A549 (cell line): ENCODE measurements at regions not wholly inside any gene's neighbourhood (a gene's known extent, or its start where the extent isn't known, plus 50 kb on each side); places are given as distances from the start of the nearest gene placed in this dataset.
A peak's percentile ranks its signal among the peaks of the same experiment; 100 is the strongest.

ENCODE experiments used
- ATAC-seq, 2 experiments: fragments of 200-7000 bp in 1 of 2; fragments of >200 bp in 1 of 2; cut with Nextera tagmentation in 1 of 2; cut with Tn5 transposase in 1 of 2; 3 replicates each; pipeline versions ENCODE4 v1.8.0 to v1.9.1; 2018 to 2020; ENCODE audit warnings: mild to moderate bottlenecking in 1 of 2, moderate library complexity in 1 of 2
- CTCF ChIA-PET: fragments of 300-600 bp; sonication (Branson Sonifier 250); formaldehyde crosslinking; extraction: SDS; loops from one replicate; lab custom pipeline; 2021; ENCODE audit warnings: antibody characterized with exemption, inconsistent platforms; lab: Yijun Ruan, JAX
- POLR2A ChIA-PET: fragments of 350-600 bp; formaldehyde crosslinking; extraction: SDS; loops from one replicate; lab custom pipeline; 2021; ENCODE audit warnings: antibody characterized with exemption, inconsistent platforms; lab: Yijun Ruan, JAX
- DNase-seq, 2 experiments: peaks; one replicate each; pipeline versions ENCODE4 v3.0.0 to v3.0.0-alpha.2; 2011 to 2016; ENCODE audit warnings: low read depth in 1 of 2, low spot score in 1 of 2
- FAIRE-seq: peaks from 2 replicates; lab custom pipeline; 2011; peaks lifted over from hg19 to GRCh38; lab: Jason Lieb, UNC
- H3K27ac ChIP-seq, 2 experiments: fragments of >200 bp; sonication (Bioruptor Twin); formaldehyde crosslinking; 3 replicates each; pipeline ENCODE4 v1.5.1; 2016 to 2017
- H3K4me1 ChIP-seq: fragments of >200 bp; sonication (Bioruptor Twin); formaldehyde crosslinking; 3 replicates; pipeline ENCODE4 v1.6.1; 2016
- H3K4me2 ChIP-seq: fragments of >200 bp; sonication (Bioruptor Twin); formaldehyde crosslinking; 3 replicates; pipeline ENCODE4 v1.6.1; 2016
- H3K4me3 ChIP-seq: fragments of >200 bp; sonication (Bioruptor Twin); formaldehyde crosslinking; 3 replicates; pipeline ENCODE4 v1.5.1; 2016
- H3K9me3 ChIP-seq: fragments of >200 bp; sonication (Bioruptor Twin); formaldehyde crosslinking; 3 replicates; pipeline ENCODE4 v1.6.1; 2016
- ATOH8 ChIP-seq: fragments of 250-450 bp; sonication (Bioruptor Pico); IDR thresholded peaks from 2 replicates; pipeline ENCODE4 v1.5.0; 2020; ENCODE audit warnings: low read depth, mild to moderate bottlenecking, moderate library complexity
- CHD4 ChIP-seq: fragments of 200-600 bp; sonication (generic); IDR thresholded peaks from 2 replicates; pipeline ENCODE4 v1.6.1; 2016; ENCODE audit warnings: antibody characterized with exemption, mild to moderate bottlenecking, borderline replicate concordance
- HES2 ChIP-seq: fragments of >200 bp; sonication (Bioruptor Twin); formaldehyde crosslinking; IDR thresholded peaks from 2 replicates; pipeline ENCODE4 v1.6.1; 2016
- HEYL ChIP-seq: fragments of 250-450 bp; sonication (Bioruptor Pico); IDR thresholded peaks from 2 replicates; pipeline ENCODE4 v1.8.0; 2021; ENCODE audit warnings: mild to moderate bottlenecking, moderate library complexity
- MAFK ChIP-seq: fragments of 450-650 bp; IDR thresholded peaks from 2 replicates; pipeline ENCODE4 v1.6.1; 2014; ENCODE audit not compliant: partially characterized antibody
- MAZ ChIP-seq: fragments of 150-350 bp; IDR thresholded peaks from 2 replicates; pipeline ENCODE4 v1.6.1; 2014; ENCODE audit warnings: antibody characterized with exemption, low read depth, low read length, borderline replicate concordance
- NFE2L2 ChIP-seq: fragments of 150-350 bp; conservative IDR thresholded peaks from 2 replicates; pipeline ENCODE4 v1.6.1; 2014; ENCODE audit warnings: low read length
- PHF8 ChIP-seq: fragments of 200-600 bp; sonication (generic); IDR thresholded peaks from 2 replicates; pipeline ENCODE4 v1.6.1; 2016; ENCODE audit warnings: low read depth, mild to moderate bottlenecking, antibody characterized with exemption, moderate library complexity, borderline replicate concordance
- RAD21 ChIP-seq, 2 experiments: fragments of >200 bp in 1 of 2; sonication (Bioruptor Twin) in 1 of 2; formaldehyde crosslinking in 1 of 2; IDR thresholded peaks in 1 of 2; conservative IDR thresholded peaks in 1 of 2; 2 replicates in 1 of 2; 3 replicates in 1 of 2; pipeline ENCODE4 v1.6.1; 2012 to 2018; ENCODE audit warnings: inconsistent platforms in 1 of 2
- RCOR1 ChIP-seq: fragments of 150-350 bp; IDR thresholded peaks from 2 replicates; pipeline ENCODE4 v1.6.1; 2014; ENCODE audit warnings: antibody characterized with exemption, low read length, low read depth
- RNF2 ChIP-seq: fragments of 200-600 bp; sonication (generic); IDR thresholded peaks from 2 replicates; pipeline ENCODE4 v1.6.1; 2016; ENCODE audit warnings: low read depth, mild to moderate bottlenecking, antibody characterized with exemption, moderate library complexity, borderline replicate concordance
- SREBF2 ChIP-seq: fragments of 450-650 bp; IDR thresholded peaks from 2 replicates; pipeline ENCODE4 v1.6.1; 2014; ENCODE audit warnings: mild to moderate bottlenecking, moderate library complexity
- TFCP2L1 ChIP-seq: fragments of 250-450 bp; sonication (Bioruptor Pico); IDR thresholded peaks from 2 replicates; pipeline ENCODE4 v1.5.0; 2021; ENCODE audit warnings: mild to moderate bottlenecking
- USF2 ChIP-seq: fragments of 450-650 bp; IDR thresholded peaks from 2 replicates; pipeline ENCODE4 v1.6.1; 2014; ENCODE audit warnings: antibody characterized with exemption
- ZFP36 ChIP-seq: fragments of 450-650 bp; IDR thresholded peaks from 2 replicates; pipeline ENCODE4 v1.6.1; 2014; ENCODE audit warnings: borderline replicate concordance; ENCODE audit not compliant: partially characterized antibody
- WGBS: methylation state at CpG from one replicate; pipeline ENCODE4 v1.1.6; 2017; ENCODE audit errors: missing lambda C conversion rate; 5-methylcytosine and 5-hydroxymethylcytosine counted together
- TF ChIP-seq, protein P1 (sequence below): fragments of >200 bp; sonication (Bioruptor Twin); formaldehyde crosslinking; IDR thresholded peaks from 3 replicates; pipeline ENCODE4 v1.5.1; 2016

DNA sequence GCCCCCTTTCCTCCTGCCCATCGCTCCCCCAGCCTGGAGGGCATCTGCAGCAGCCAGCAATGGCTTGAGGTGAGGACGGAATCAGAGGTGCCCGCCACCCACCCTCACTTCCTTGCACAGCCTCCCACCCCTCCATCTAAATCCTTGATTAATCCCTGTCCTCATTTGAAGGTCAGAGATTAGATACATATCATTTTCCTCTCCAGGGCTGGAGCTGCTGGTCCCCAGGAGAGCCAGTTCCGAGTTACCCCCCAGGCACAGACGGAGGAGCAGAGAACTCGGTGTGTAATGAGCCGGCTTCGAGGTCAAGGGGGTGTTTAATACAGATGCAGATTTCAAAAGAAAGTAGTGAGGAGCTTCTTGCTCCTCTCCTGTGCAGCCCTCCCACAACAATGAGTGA, 542.1 kb downstream of the MN1 start:
- Histone ChIP-seq H3K4me3 (no peak overlapping the region), H3K4me2 (no peak overlapping the region), H3K4me1 (peaks cover 9% of the 10 kb centered on the region; the same call in 2 of the 3 replicates), H3K27ac (peak overlapping the region; percentile 36 to 74; a peak in 4 of 6 replicates)
- POLR2A ChIA-PET, result no interaction called here
- 83% methylated on average over 7 of the region's 8 CpGs for WGBS
- ATAC-seq (no peak), DNase-seq (no peak)
- no peak for TF ChIP-seq HEYL
- TF ChIP-seq USF2, result no peak
- TF ChIP-seq, protein P1, sequence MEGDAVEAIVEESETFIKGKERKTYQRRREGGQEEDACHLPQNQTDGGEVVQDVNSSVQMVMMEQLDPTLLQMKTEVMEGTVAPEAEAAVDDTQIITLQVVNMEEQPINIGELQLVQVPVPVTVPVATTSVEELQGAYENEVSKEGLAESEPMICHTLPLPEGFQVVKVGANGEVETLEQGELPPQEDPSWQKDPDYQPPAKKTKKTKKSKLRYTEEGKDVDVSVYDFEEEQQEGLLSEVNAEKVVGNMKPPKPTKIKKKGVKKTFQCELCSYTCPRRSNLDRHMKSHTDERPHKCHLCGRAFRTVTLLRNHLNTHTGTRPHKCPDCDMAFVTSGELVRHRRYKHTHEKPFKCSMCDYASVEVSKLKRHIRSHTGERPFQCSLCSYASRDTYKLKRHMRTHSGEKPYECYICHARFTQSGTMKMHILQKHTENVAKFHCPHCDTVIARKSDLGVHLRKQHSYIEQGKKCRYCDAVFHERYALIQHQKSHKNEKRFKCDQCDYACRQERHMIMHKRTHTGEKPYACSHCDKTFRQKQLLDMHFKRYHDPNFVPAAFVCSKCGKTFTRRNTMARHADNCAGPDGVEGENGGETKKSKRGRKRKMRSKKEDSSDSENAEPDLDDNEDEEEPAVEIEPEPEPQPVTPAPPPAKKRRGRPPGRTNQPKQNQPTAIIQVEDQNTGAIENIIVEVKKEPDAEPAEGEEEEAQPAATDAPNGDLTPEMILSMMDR, result no peak
- TF ChIP-seq MAFK, result no peak
- no peak for TF ChIP-seq RNF2
- TF ChIP-seq MAZ, result no peak
- TF ChIP-seq SREBF2, result no peak
- no peak for TF ChIP-seq PHF8
- TF ChIP-seq ATOH8 (CRISPR knock-in tag), result no peak
- TF ChIP-seq, all 56 proteins: peak for 0
- H3K9me3 ChIP-seq, result peaks cover 23% of the 10 kb centered on the region
- CTCF ChIA-PET, result interaction anchor here (0.5 to 1.0 kb wide), 2 partner anchors 11 to 27 kb away, joined by 3 read pairs; no protein-coding TSS in a partner anchor
- no peak for FAIRE-seq

DNA sequence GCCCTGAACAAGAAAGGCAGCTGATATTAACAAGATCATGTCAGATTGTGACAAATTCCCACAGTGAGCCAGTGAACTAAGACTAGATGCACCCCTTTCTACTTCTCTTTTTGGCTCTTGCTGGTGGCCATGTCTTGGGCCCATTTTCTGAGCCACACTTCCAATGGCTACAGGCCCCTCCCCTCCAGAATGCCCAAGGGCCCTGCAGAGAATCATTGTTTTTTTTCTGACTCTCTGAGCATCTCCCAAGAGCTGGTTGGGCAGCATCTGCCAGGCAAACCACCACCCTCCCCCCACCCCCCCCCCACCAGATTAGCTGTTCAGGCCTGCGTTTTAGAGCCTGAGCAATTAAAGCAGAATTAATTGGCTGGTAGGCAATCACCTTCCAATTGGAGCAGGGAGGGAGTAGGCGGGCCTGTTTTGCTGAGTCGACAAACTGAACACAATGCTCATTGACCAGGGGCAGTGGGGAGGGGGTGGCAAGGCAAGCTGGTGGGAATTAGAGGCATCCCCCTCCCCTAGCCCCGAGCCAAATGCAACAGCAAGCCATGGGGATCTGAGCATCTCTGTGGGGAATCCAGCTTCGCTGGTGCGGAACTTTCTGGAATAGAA, 541.4 kb downstream of the MN1 start:
- TF ChIP-seq RAD21 (conservative IDR thresholded peaks at IDR 0.05 in 1 of 2, IDR thresholded peaks at IDR 0.05 in 1 of 2) (no peak), NFE2L2 (no peak), HES2 (no peak), MAFK (peak; percentile 81)
- ATAC-seq (no peak), FAIRE-seq (no peak), DNase-seq (no peak)
- H3K27ac ChIP-seq, result peak overlapping the region in 1 of 2 experiments; percentile 74; a peak in 1 of 6 replicates
- no peak overlapping the region for H3K4me2 ChIP-seq
- 82% methylated on average over 6 of the region's 6 CpGs for WGBS
- no peak overlapping the region for H3K4me3 ChIP-seq
- ChIA-PET CTCF (no interaction called here), POLR2A (no interaction called here)
- H3K4me1 ChIP-seq, result peaks cover 9% of the 10 kb centered on the region; the same call in 2 of the 3 replicates
- H3K9me3 ChIP-seq, result peaks cover 15% of the 10 kb centered on the region

DNA sequence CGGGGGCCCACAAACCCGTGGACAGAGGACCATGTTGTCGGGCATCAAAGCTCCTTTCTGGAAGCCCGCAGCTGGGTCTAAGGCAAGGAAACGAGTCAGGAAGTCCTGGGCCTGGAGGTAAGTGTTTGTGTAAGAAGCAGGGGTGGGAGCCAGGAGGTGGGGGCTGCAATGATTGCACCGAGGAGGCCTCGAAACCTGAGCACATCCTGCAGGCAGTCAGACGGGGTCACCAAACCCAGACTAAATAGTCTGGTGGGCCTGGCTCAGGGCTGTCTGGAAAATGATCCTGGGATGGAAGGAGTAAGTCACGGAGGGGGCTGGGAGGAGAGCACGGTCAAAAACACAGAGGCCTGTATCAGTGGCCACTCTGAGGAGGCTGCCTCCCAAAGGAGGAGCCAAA, 539.2 kb downstream of the MN1 start:
- Histone ChIP-seq H3K9me3 (no peaks in the 10 kb centered on the region), H3K4me1 (peaks cover 9% of the 10 kb centered on the region; the same call in 2 of the 3 replicates), H3K4me2 (no peak overlapping the region), H3K27ac (peak overlapping the region in 1 of 2 experiments; percentile 16; a peak in 2 of 6 replicates), H3K4me3 (no peak overlapping the region)
- TF ChIP-seq ZFP36 (no peak), TFCP2L1 (no peak)
- ChIA-PET POLR2A (no interaction called here), CTCF (interaction anchor here (0.9 kb wide), 1 partner anchor 69 kb away, joined by 3 read pairs; no protein-coding TSS in a partner anchor)
- ATAC-seq (no peak), FAIRE-seq (no peak), DNase-seq (no peak)
- 70% methylated on average over 10 of the region's 10 CpGs for WGBS

- ChIA-PET CTCF (interaction anchor here (1.0 kb wide), 1 partner anchor 141 kb away, joined by 4 read pairs; no protein-coding TSS in a partner anchor), POLR2A (no interaction called here)
- Histone ChIP-seq H3K9me3 (no peaks in the 10 kb centered on the region), H3K4me3 (no peak overlapping the region), H3K27ac (no peak overlapping the region), H3K4me2 (no peak overlapping the region), H3K4me1 (peaks cover 3% of the 10 kb centered on the region; the same call in 2 of the 3 replicates)
- no peak for DNase-seq
- 58% methylated on average over 6 of the region's 6 CpGs for WGBS
- FAIRE-seq, result no peak
- ATAC-seq, result no peak
- peak; percentile 61 for TF ChIP-seq MAFK
- no peak for TF ChIP-seq CHD4
- TF ChIP-seq RCOR1, result no peak
- TF ChIP-seq, all 56 proteins: peak for 1
These were observed 537.4 kb downstream of the MN1 start for GRCh38 chr22:27264184-27264583.
